Endodermal cell (in vitro differentiated cells): ENCODE measurements at regions not wholly inside any gene's neighbourhood (a gene's known extent, or its start where the extent isn't known, plus 50 kb on each side); places are given as distances from the start of the nearest gene placed in this dataset.

Source experiments
- DNase-seq: peaks from one replicate; pipeline ENCODE4 v3.0.0-alpha.2; 2017
- H3K27ac ChIP-seq: 2 replicates; pipeline ENCODE4 v1.5.1; 2013; ENCODE audit warnings: mild to moderate bottlenecking, low read depth, low read length, moderate library complexity
- H3K27me3 ChIP-seq: 2 replicates; pipeline ENCODE4 v1.6.1; 2013; ENCODE audit warnings: mild to moderate bottlenecking, low read length, moderate library complexity; ENCODE audit not compliant: insufficient read depth, control insufficient read depth, poor library complexity, severe bottlenecking
- H3K36me3 ChIP-seq: 2 replicates; pipeline ENCODE4 v1.7.0; 2013; ENCODE audit warnings: mild to moderate bottlenecking, low read length, moderate library complexity; ENCODE audit not compliant: control insufficient read depth, insufficient read depth
- H3K4me1 ChIP-seq: one replicate; pipeline ENCODE4 v1.7.0; 2013; ENCODE audit warnings: low read length; ENCODE audit not compliant: control insufficient read depth, insufficient read depth
- H3K4me3 ChIP-seq: 2 replicates; pipeline ENCODE4 v1.5.1; 2013; ENCODE audit warnings: mild to moderate bottlenecking, low read length, moderate library complexity
- H3K9ac ChIP-seq: 2 replicates; pipeline ENCODE4 v1.6.1; 2013; ENCODE audit warnings: mild to moderate bottlenecking, low read length, moderate library complexity; ENCODE audit not compliant: poor library complexity, severe bottlenecking; ENCODE audit errors: extremely low read depth
- H3K9me3 ChIP-seq: 2 replicates; pipeline ENCODE4 v1.6.1; 2013; ENCODE audit warnings: mild to moderate bottlenecking, low read length, moderate library complexity; ENCODE audit not compliant: control insufficient read depth
- H3K27ac Mint-ChIP-seq: 2 replicates; pipeline ENCODE4 v1.8.0; 2020; ENCODE audit warnings: mixed read lengths
- H3K27me3 Mint-ChIP-seq: 2 replicates; pipeline ENCODE4 v1.8.0; 2021; ENCODE audit warnings: mild to moderate bottlenecking, mixed read lengths; ENCODE audit not compliant: insufficient read depth
- H3K36me3 Mint-ChIP-seq: 2 replicates; pipeline ENCODE4 v1.8.0; 2020; ENCODE audit warnings: low read depth, mixed read lengths
- H3K4me1 Mint-ChIP-seq: 2 replicates; pipeline ENCODE4 v1.8.0; 2020; ENCODE audit warnings: mixed read lengths
- H3K4me3 Mint-ChIP-seq: 2 replicates; pipeline ENCODE4 v1.8.0; 2020; ENCODE audit warnings: mild to moderate bottlenecking, moderate library complexity, mixed read lengths
- H3K9me3 Mint-ChIP-seq: 2 replicates; pipeline ENCODE4 v1.8.0; 2020; ENCODE audit warnings: mild to moderate bottlenecking, mixed read lengths
- WGBS, 2 experiments: methylation state at CpG; one replicate each; pipeline versions ENCODE4 v1.1.5 to v1.1.7; 2013; ENCODE audit warnings: missing lambda C conversion rate in 2 of 2, mixed read lengths in 1 of 2; ENCODE audit not compliant: insufficient coverage in 1 of 2, insufficient read length in 1 of 2; 5-methylcytosine and 5-hydroxymethylcytosine counted together
- TF ChIP-seq, protein P1 (sequence below): fragments of 200-600 bp; sonication (generic); conservative IDR thresholded peaks from 2 replicates; pipeline ENCODE4 v1.5.0; 2021; ENCODE audit warnings: antibody characterized with exemption, mild to moderate bottlenecking

- no peak overlapping the region for H3K27ac ChIP-seq
- H3K9me3 Mint-ChIP-seq: no peaks in the 10 kb centered on the region
Observed at GRCh38 chr17:74062234-74062633, 141.2 kb upstream of the RPL38 start.

DNA sequence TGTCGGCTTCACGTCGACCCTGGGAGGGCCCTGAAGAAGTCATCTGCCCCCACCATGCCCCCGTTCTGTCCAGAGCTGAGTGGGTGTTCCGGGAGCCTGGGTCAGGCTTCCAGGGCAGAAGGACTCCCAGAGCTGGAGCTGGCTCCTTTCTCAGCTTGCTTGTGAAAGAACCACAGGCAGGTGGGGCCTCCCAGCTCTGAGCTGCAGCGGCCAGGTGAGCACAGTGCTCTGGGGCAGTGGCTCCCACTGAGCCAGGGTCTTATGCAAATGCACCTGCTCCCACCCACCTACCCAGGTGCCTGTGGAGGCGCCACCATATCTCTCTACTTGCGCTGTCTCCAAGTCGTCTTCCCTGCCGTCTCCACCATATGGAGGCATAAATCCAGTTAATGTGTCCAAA lies 140.0 kb upstream of the RPL38 start:
- Histone ChIP-seq H3K9ac (no peak overlapping the region), H3K27ac (no peak overlapping the region), H3K4me1 (no peaks in the 10 kb centered on the region), H3K27me3 (no peaks in the 10 kb centered on the region), H3K36me3 (no peaks in the 10 kb centered on the region), H3K9me3 (no peaks in the 10 kb centered on the region), H3K4me3 (no peak overlapping the region)
- TF ChIP-seq, protein P1, sequence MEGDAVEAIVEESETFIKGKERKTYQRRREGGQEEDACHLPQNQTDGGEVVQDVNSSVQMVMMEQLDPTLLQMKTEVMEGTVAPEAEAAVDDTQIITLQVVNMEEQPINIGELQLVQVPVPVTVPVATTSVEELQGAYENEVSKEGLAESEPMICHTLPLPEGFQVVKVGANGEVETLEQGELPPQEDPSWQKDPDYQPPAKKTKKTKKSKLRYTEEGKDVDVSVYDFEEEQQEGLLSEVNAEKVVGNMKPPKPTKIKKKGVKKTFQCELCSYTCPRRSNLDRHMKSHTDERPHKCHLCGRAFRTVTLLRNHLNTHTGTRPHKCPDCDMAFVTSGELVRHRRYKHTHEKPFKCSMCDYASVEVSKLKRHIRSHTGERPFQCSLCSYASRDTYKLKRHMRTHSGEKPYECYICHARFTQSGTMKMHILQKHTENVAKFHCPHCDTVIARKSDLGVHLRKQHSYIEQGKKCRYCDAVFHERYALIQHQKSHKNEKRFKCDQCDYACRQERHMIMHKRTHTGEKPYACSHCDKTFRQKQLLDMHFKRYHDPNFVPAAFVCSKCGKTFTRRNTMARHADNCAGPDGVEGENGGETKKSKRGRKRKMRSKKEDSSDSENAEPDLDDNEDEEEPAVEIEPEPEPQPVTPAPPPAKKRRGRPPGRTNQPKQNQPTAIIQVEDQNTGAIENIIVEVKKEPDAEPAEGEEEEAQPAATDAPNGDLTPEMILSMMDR: no peak
- H3K36me3 Mint-ChIP-seq: no peaks in the 10 kb centered on the region
- 88 to 94% methylated on average over 5 to 10 of the region's 10 CpGs for WGBS, 2 experiments
- H3K4me1 Mint-ChIP-seq: peaks cover 5% of the 10 kb centered on the region
- H3K27ac Mint-ChIP-seq: no peak overlapping the region
- peaks cover 5% of the 10 kb centered on the region for H3K27me3 Mint-ChIP-seq
- DNase-seq: no peak
- H3K9me3 Mint-ChIP-seq: no peaks in the 10 kb centered on the region
- no peak overlapping the region for H3K4me3 Mint-ChIP-seq

More at GRCh38 chr17:74062234-74062633, 141.2 kb upstream of the RPL38 start:
- peaks cover 5% of the 10 kb centered on the region for H3K27me3 Mint-ChIP-seq
- no peaks in the 10 kb centered on the region for H3K36me3 Mint-ChIP-seq
- H3K9me3 ChIP-seq: no peaks in the 10 kb centered on the region
- no peaks in the 10 kb centered on the region for H3K36me3 ChIP-seq
- H3K4me1 Mint-ChIP-seq: peaks cover 8% of the 10 kb centered on the region
- TF ChIP-seq, protein P1: peak; percentile 25
- no peaks in the 10 kb centered on the region for H3K27me3 ChIP-seq
- H3K4me1 ChIP-seq: peaks cover 3% of the 10 kb centered on the region
- no peak overlapping the region for H3K4me3 ChIP-seq
- no peak overlapping the region for H3K9ac ChIP-seq
- DNase-seq: peak; percentile 44
- no peak overlapping the region for H3K27ac Mint-ChIP-seq
- H3K4me3 Mint-ChIP-seq: no peak overlapping the region
- 75 to 83% methylated on average over 3 of the region's 3 CpGs for WGBS, 2 experiments

- Mint-ChIP-seq H3K9me3 (peaks cover 12% of the 10 kb centered on the region), H3K27ac (no peak overlapping the region), H3K27me3 (peaks cover 8% of the 10 kb centered on the region), H3K4me1 (no peaks in the 10 kb centered on the region), H3K36me3 (no peaks in the 10 kb centered on the region), H3K4me3 (no peak overlapping the region)
- H3K4me1 ChIP-seq: no peaks in the 10 kb centered on the region
- H3K27ac ChIP-seq: no peak overlapping the region
- H3K9ac ChIP-seq: no peak overlapping the region
- no peaks in the 10 kb centered on the region for H3K27me3 ChIP-seq
- H3K9me3 ChIP-seq: no peaks in the 10 kb centered on the region
- H3K36me3 ChIP-seq: no peaks in the 10 kb centered on the region
- no peak overlapping the region for H3K4me3 ChIP-seq
- WGBS, 2 experiments: 91 to 97% methylated on average over 3 of the region's 3 CpGs
- peak; percentile 53 for DNase-seq
- TF ChIP-seq, protein P1: peak; percentile 55
Observed at GRCh38 chr17:74070374-74070773, 133.1 kb upstream of the RPL38 start.
